ENCODE measurements at regions not wholly inside any gene's neighbourhood (a gene's known extent, or its start where the extent isn't known, plus 50 kb on each side); places are given as distances from the start of the nearest gene placed in this dataset.
"Not testable (repeated sequence)": the region's sequence is repeated elsewhere in the genome, so short reads cannot be mapped to it uniquely, and the experiment has no call there.

DNA sequence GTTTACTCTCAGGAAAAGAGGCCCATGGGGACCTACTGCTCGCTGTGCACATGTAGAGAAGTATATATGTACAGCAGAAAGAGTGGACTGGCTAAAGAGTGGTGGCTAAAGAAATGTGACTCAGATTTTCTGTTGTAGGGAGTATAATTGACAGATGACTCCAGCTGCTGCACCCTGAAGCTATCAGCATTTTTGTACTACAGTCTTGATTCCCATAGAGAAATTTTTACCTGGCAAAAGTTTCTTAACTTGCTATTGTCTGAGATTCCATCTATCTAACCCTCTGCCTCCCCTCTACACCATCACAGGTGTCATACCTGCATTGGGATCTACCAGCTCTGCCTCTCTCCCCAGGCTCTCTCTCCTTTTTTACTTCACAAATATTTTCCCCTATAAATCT, 296.0 kb upstream of the KYNU start:
- no peak overlapping the region for H3K27ac Mint-ChIP-seq

DNA sequence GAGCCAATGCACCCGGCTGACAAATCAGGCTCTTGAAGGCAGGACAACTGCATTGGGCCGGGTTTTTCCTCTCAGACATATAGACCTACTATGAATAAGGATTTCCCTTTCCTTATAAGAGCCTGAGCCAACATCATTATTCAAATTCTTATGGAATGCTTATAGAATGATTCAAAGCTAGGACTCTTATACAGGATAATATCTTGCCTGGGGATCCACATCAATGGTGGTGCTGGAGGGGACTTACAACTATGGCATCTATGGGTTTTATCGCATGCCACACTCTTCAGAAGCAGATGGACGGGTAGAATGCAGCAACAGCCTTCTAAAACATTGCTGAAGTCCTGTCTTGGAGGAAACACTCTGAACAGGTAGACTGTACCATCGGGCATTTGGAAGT, 296.8 kb upstream of the KYNU start:
- Mint-ChIP-seq H3K4me1 (no peaks in the 10 kb centered on the region), H3K9me3 (no peaks in the 10 kb centered on the region), H3K27ac (no peak overlapping the region), H3K36me3 (ENCODE audit: low read depth) (no peaks in the 10 kb centered on the region), H3K4me3 (no peak overlapping the region), H3K27me3 (no peaks in the 10 kb centered on the region)
- intact Hi-C loops (cut with micrococcal nuclease), result no loop called here
- no peak for DNase-seq

More for the DNA sequence above, 296.0 kb upstream of the KYNU start:
- DNase-seq, result no peak
- Mint-ChIP-seq H3K27me3 (no peaks in the 10 kb centered on the region), H3K4me1 (no peaks in the 10 kb centered on the region), H3K4me3 (no peak overlapping the region), H3K36me3 (ENCODE audit: low read depth) (no peaks in the 10 kb centered on the region), H3K9me3 (no peaks in the 10 kb centered on the region)
- intact Hi-C loops (cut with micrococcal nuclease), result no loop called here

DNA sequence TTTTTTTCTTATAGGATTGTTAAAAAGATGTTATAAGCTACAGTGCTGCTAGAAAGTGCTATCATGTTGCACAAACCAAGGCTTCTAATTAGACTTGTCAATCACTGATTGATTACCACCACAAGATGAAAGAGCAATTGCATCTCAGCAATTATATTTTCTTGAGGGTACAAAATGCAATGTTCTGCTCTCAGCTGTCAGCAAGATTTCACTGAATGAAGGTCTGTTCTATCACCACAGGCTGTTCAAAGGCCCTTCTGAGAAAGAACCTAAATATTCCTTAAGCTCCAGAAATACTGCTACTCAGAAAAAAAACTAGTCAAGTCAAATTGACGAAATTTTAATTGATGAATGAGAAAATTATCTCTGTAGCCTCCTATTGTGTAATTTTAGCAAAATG, 301.9 kb upstream of the KYNU start:
- Mint-ChIP-seq H3K9me3 (no peaks in the 10 kb centered on the region), H3K27me3 (no peaks in the 10 kb centered on the region), H3K4me3 (no peak overlapping the region), H3K4me1 (no peaks in the 10 kb centered on the region), H3K27ac (no peak overlapping the region), H3K36me3 (ENCODE audit: low read depth) (no peaks in the 10 kb centered on the region)
- no peak for DNase-seq
- intact Hi-C loops (cut with micrococcal nuclease), result no loop called here

DNA sequence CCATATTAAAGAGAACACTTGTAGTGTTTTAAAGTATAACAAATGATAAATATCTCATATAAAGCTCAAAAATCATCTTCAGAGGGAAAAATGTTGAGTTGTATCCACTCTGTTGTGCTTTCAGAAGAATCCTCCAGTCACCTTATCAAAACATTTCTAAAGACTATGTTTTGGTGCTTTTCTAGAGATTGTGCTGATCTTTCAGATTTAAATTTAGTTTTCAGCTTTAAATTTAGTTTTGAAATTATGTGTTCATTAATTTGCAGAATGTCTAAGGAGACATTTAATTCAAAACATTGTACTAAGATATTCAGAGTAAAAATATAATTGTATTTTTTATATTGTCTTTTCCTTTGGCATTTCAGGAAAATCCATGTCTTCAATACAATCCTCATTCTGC, 303.1 kb upstream of the KYNU start:
- no peak overlapping the region for H3K4me3 Mint-ChIP-seq
- DNase-seq, result no peak
- intact Hi-C loops (cut with micrococcal nuclease), result no loop called here

DNA sequence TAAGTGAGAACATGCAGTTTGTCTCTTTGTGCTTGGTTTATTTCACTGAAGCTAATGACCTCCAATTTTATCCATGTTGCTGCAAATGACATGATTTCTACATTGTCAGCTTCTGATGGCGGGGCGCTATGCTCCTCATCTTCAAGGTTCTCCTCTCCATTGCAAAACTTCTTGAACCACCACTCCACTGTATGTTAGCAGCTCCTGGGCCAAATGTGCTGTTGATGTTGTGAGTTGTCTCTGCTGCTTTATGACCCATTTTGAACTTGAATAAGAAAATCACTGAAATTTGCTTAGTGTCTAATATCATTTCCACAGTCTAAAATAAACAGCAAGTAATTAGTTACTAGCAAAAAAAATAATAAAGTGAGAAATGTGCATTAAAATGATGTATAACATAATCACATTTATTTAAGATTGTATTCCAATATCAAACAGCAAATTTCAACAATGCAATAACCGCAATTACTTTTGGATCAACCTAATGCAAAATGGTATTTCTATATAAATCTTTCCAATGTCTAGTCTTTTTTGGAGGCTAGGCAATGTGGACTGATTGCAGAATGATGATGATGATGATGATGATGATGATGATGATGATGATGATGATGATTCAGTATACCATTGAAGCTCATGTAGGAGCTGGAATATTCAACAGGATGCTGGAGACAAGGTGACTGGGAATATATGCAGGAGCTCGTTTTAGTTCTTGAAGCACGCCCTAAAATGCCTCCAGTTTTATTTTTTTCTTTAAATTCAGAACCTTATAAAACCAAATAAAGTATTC, 304.9 kb upstream of the KYNU start:
- intact Hi-C loops (cut with micrococcal nuclease), result no loop called here
- no peak overlapping the region for H3K4me3 Mint-ChIP-seq
- H3K27ac Mint-ChIP-seq, result no peak overlapping the region
- no peaks in the 10 kb centered on the region for H3K36me3 Mint-ChIP-seq (ENCODE audit: low read depth)
- H3K9me3 Mint-ChIP-seq, result no peaks in the 10 kb centered on the region
- no peaks in the 10 kb centered on the region for H3K4me1 Mint-ChIP-seq
- no peak for DNase-seq
- H3K27me3 Mint-ChIP-seq, result no peaks in the 10 kb centered on the region

More for the DNA sequence above, 303.1 kb upstream of the KYNU start:
- Mint-ChIP-seq H3K27me3 (no peaks in the 10 kb centered on the region), H3K9me3 (no peaks in the 10 kb centered on the region), H3K4me1 (no peaks in the 10 kb centered on the region), H3K36me3 (ENCODE audit: low read depth) (no peaks in the 10 kb centered on the region), H3K27ac (no peak overlapping the region)

DNA sequence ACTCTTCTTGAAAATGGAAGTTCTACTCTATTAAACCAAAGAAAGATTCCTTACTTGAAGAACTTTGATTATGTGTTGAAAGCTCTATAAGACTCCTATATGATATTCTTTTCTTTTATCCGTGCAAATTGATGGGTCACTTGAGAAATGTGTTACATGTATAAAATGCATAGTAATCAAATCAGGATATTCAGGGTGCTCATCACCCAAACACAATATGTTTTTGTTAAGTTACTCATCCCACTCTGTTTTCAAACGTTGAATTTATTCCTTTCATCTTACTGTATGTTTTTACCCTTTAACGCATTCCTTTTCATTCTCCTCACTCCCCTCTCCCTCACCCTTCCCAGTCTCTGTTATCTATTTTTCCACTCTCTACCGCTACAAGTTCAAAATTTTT, 305.5 kb upstream of the KYNU start:
- Mint-ChIP-seq H3K27ac (no peak overlapping the region), H3K4me1 (no peaks in the 10 kb centered on the region), H3K27me3 (no peaks in the 10 kb centered on the region), H3K4me3 (no peak overlapping the region), H3K36me3 (ENCODE audit: low read depth) (no peaks in the 10 kb centered on the region), H3K9me3 (no peaks in the 10 kb centered on the region)
- DNase-seq, result no peak
- intact Hi-C loops (cut with micrococcal nuclease), result no loop called here

DNA sequence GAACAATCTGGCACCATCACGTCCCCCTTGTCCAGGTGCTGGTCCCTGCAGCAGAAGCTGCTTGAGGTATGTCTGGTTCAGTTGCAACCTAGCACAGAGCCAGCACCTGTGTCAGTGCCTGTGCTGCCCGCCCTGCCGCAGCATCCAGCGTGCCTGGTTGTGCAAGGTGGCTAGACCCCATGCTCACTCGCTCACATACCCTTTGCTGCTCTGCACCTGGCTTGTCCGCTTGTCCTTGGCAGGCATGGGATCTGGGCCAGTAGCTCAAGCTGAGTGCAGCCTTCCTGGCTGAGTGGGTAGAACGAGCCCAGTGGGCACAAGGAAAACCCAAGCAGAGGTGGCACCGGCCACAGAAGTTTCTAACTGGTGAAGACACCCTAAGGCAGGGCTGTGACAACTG, 314.6 kb upstream of the KYNU start:
- Mint-ChIP-seq H3K9me3 (no peaks in the 10 kb centered on the region), H3K36me3 (ENCODE audit: low read depth) (no peaks in the 10 kb centered on the region), H3K4me1 (no peaks in the 10 kb centered on the region), H3K27me3 (no peaks in the 10 kb centered on the region), H3K4me3 (no peak overlapping the region), H3K27ac (no peak overlapping the region)
- no peak for DNase-seq
- intact Hi-C loops (cut with micrococcal nuclease), result no loop called here

DNA sequence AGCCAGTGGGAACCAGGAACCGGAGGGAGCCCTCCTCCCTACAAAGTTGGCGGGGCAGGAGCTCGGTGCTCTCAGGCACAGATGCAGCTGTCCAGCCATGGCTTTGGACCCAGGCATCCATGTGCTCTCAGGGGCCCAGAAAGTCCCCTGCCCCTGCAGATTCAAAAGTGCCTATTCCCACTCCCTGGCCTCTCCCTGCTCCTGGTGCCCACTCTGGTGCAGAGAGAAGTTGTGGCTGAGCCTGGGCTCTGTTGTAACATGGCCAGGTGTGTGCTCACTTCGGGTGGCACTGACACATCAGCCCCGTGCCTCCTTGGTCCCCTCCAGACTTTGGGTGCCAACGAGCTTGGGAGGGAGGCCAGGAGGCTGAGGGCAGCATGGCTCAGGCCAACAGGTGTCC, 315.8 kb upstream of the KYNU start:
- Mint-ChIP-seq H3K27ac (no peak overlapping the region), H3K36me3 (ENCODE audit: low read depth) (no peaks in the 10 kb centered on the region), H3K4me1 (no peaks in the 10 kb centered on the region), H3K9me3 (no peaks in the 10 kb centered on the region), H3K27me3 (no peaks in the 10 kb centered on the region), H3K4me3 (no peak overlapping the region)
- DNase-seq, result no peak
- intact Hi-C loops (cut with micrococcal nuclease), result no loop called here

DNA sequence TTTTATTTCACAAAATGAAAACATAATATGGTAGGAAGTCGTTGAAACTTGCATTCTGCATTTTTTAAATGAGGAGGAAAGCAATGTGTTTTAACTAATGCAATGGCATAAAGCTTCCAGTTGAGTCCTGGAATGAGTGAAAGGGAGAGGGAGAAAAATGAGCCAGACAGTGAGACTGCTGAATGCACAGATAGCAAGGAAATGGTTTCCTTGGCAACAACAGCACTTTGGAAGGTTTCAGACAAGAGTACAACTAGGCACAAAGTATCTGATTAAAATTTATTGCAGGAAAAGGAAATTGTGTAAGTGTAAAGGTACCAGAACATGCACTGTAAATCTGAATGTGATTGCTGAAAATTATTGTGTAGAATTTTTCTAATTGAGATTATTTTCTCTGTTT, 320.1 kb upstream of the KYNU start:
- no peak overlapping the region for H3K27ac Mint-ChIP-seq
- H3K9me3 Mint-ChIP-seq, result no peaks in the 10 kb centered on the region
- H3K4me1 Mint-ChIP-seq, result no peaks in the 10 kb centered on the region
- H3K36me3 Mint-ChIP-seq (ENCODE audit: low read depth), result no peaks in the 10 kb centered on the region
- no peaks in the 10 kb centered on the region for H3K27me3 Mint-ChIP-seq
- DNase-seq, result no peak
- H3K4me3 Mint-ChIP-seq, result no peak overlapping the region
- intact Hi-C loops (cut with micrococcal nuclease), result no loop called here

DNA sequence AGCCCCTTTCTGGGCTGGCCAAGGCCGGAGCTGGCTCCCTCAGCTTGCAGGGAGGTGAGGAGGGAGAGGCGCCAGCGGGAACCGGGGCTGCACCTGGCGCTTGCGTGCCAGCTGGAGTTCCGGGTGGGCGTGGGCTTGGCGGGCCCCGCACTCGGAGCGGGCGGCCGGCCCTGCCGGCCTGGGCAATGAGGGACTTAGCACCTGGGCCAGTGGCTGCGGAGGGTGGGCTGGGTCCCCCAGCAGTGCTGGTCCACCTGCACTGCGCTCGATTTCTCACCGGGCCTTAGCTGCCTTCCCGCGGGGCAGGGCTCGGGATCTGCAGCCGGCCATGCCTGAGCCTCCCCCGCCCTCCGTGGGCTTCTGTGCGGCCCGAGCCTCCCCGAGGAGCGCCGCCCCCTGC, 331.5 kb upstream of the KYNU start:
- H3K27ac Mint-ChIP-seq; H3K4me1 Mint-ChIP-seq; H3K36me3 Mint-ChIP-seq (ENCODE audit: low read depth); intact Hi-C loops (cut with micrococcal nuclease); H3K4me3 Mint-ChIP-seq; H3K27me3 Mint-ChIP-seq; H3K9me3 Mint-ChIP-seq; DNase-seq: not testable (repeated sequence)

DNA sequence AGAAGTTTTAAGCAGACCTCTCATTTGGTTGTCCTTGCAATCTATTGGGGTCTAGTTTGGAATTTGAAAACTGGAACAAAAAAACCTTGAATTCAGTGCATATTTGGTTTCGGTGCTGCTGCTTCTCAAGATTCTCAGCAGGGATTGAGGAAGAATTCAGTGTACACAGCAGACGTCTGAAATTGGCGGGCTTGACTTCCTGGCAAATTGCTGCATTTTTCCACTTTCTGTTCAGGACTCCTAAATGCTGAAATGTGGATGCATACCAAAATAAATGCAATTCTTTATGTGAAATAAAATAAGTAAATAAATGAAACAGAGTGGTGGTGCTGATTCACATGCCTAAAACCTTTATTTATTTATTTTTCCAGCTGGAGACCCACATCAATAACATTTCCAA, 332.4 kb upstream of the KYNU start:
- H3K27me3 Mint-ChIP-seq, result no peaks in the 10 kb centered on the region
- H3K36me3 Mint-ChIP-seq (ENCODE audit: low read depth), result no peaks in the 10 kb centered on the region
- intact Hi-C loops (cut with micrococcal nuclease), result no loop called here
- H3K4me1 Mint-ChIP-seq, result no peaks in the 10 kb centered on the region
- H3K9me3 Mint-ChIP-seq, result no peaks in the 10 kb centered on the region
- no peak for DNase-seq
- no peak overlapping the region for H3K27ac Mint-ChIP-seq
- no peak overlapping the region for H3K4me3 Mint-ChIP-seq

DNA sequence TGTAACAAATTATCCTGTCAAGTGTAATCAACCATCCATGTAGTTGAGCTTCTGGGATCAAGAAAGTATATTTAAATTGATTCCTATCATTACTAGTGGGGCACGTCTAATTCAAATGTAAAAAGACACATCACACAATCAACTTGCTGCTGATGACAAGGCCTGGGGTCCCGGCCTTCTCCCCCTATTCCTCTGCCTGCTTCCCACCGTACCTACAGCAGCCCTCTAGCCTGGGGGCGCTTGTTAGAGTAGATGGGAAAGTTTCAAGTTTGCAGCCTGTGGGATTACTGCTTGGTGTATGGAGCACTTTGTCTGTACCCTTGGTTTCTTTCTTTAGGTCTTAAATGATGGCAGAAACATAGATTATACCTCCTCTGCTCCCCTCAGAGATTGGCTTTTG, 333.3 kb upstream of the KYNU start:
- Mint-ChIP-seq H3K9me3 (no peaks in the 10 kb centered on the region), H3K27me3 (no peaks in the 10 kb centered on the region), H3K27ac (no peak overlapping the region), H3K4me1 (no peaks in the 10 kb centered on the region), H3K36me3 (ENCODE audit: low read depth) (no peaks in the 10 kb centered on the region), H3K4me3 (no peak overlapping the region)
- no peak for DNase-seq
- intact Hi-C loops (cut with micrococcal nuclease), result no loop called here

DNA sequence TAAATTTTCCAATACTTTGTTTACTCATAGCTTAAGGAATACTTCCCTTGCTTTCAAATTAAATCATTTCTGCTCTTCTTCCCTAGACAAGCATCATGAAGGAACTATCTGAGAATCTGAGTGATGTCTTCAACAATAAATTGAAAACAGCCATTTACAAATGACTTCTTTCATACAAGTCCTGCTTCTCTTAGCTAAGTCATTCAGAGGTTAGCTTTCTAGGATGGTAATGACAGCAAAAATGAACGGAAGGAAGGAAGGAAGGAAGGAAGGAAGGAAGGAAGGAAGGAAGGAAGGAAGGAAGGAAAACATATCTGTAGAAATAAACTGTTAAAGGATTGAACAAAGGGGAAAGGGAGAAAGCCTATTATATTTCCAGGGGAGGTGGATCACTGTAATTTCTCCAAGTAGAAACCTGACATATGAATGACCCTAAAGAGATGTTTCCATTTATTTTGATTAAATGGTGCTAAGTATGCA, 335.0 kb upstream of the KYNU start:
- H3K4me3 Mint-ChIP-seq, result no peak overlapping the region
- no peak overlapping the region for H3K27ac Mint-ChIP-seq
- no peaks in the 10 kb centered on the region for H3K27me3 Mint-ChIP-seq
- intact Hi-C loops (cut with micrococcal nuclease), result no loop called here
- no peaks in the 10 kb centered on the region for H3K4me1 Mint-ChIP-seq
- H3K36me3 Mint-ChIP-seq (ENCODE audit: low read depth), result no peaks in the 10 kb centered on the region
- H3K9me3 Mint-ChIP-seq, result no peaks in the 10 kb centered on the region
- DNase-seq, result no peak

DNA sequence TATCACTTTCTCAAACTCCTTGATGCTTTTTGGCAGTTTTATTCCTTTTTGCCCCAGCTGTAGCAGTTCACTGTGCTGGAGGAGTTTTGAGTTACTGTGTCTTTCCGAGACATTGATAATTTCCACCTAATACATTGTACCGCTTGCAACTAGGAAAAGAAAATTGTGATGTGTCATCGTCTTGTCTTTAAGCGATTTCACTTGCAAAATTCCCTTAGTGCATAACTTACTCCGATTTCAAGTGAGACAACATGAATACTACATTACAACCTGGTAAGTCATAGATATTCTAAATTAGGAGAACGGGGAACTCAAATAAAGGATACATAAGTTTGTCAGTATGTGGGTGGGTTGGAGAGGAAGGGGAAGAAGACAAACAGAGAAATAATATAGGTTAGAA, 340.5 kb upstream of the KYNU start:
- Mint-ChIP-seq H3K36me3 (ENCODE audit: low read depth) (no peaks in the 10 kb centered on the region), H3K4me1 (no peaks in the 10 kb centered on the region), H3K9me3 (no peaks in the 10 kb centered on the region), H3K4me3 (no peak overlapping the region), H3K27ac (no peak overlapping the region), H3K27me3 (no peaks in the 10 kb centered on the region)
- DNase-seq, result no peak
- intact Hi-C loops (cut with micrococcal nuclease), result no loop called here

DNA sequence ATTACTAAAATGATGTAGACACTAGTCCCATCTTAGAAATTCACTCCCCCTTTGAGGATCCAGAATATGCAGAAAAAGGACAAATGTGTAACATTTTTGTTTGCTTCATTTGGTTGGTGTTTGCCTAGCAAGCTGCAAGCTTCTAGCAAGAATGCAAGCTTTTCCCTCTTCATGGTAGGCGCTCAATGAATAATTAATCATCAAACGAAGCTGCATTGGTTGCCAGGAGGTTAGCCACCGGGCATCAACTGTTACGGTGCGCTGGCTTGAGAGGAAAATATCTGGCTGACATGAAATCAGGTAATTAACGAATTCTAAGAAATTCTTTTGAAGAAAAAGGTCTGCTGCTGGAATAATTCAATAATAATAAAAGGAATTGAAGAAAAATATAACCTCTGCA, 341.0 kb upstream of the KYNU start:
- H3K9me3 Mint-ChIP-seq, result no peaks in the 10 kb centered on the region
- no peaks in the 10 kb centered on the region for H3K27me3 Mint-ChIP-seq
- no peak overlapping the region for H3K27ac Mint-ChIP-seq
- H3K36me3 Mint-ChIP-seq (ENCODE audit: low read depth), result no peaks in the 10 kb centered on the region
- DNase-seq, result no peak
- H3K4me1 Mint-ChIP-seq, result no peaks in the 10 kb centered on the region
- H3K4me3 Mint-ChIP-seq, result no peak overlapping the region
- intact Hi-C loops (cut with micrococcal nuclease), result no loop called here
